GM20431 (cell line): ENCODE measurements at regions not wholly inside any gene's neighbourhood (a gene's known extent, or its start where the extent isn't known, plus 50 kb on each side); places are given as distances from the start of the nearest gene placed in this dataset.

Experiments used
- in situ Hi-C: fragments of 300-500 bp; cut with MseI, MboI; formaldehyde crosslinking; loops from one replicate; pipeline ENCODE4 v1.15.0; 2020; ENCODE audit warnings: low sequenced_read_pairs; ENCODE audit not compliant: unreplicated experiment

DNA sequence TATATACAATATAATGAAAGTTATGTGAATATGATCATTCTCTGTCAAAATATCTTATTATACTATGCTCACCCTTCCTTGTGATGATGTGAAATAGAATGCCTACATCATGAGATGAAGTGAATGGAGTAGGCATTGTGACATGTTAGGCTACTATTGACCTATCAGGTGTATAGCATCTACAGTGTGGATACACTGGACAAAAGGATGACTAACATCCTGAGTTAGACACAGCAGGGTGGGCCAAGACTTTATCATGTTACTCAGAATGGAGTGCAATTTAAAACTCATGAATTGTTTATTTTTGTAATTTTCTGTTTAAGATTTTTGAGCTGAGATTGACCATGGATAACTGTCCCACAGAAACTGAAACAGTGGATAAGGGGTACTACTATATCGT is 53.4 kb upstream of the NAV3 start:
- in situ Hi-C loops: no loop called here

DNA sequence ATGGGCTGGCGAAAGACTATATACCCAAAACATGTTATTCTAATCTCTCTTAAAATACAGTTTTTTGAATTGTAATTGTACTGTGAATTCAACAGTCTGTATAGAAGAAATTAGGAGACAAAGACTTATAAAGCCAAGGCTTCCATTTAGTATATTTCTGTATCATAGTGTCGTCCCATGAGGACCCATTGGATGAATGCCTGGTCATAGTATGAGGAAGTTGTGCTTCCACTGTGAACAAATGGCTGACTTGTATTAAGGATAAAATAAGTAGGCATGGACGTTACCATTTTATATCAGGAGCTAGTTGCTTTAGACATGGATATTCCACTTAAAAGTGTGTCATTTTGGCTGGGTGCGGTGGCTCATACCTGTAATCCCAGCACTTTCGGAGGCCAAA is 55.9 kb upstream of the NAV3 start:
- in situ Hi-C loops: no loop called here

- in situ Hi-C loops: no loop called here
Observed at GRCh38 chr12:77772676-77773298, 57.9 kb upstream of the NAV3 start.

GRCh38 chr12:77768558-77768957 is 62.1 kb upstream of the NAV3 start:
- in situ Hi-C loops: no loop called here

DNA sequence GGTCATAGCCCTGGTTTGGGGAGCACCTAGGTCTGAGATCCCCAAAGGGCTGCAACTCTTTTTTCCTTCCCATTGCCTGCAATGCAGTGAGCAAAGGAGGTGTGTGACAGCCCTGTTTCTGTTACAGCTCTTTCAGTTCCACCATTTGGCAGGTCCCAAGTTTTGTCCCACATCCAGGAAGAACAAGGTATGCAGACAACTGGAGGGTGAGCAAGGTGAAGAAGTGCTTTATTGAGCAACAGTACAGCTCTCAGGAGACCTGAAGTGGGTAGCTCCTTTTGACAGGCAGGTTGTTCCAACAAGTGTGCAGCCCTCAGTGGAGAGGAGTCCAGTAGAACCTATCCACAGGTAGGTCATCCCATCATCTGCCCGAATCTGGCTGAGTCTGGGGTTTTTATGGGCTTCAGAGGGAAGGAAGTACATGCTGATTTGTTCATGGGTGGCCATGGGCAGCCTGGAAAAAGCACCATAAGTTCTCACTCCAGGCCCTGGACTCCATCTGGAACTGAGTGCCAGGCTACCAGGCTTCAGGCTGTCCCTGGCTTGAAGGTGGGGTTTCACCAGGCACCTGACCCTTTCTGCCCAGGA is 62.8 kb upstream of the NAV3 start:
- in situ Hi-C loops: no loop called here

GRCh38 chr12:77767335-77767734 is 63.4 kb upstream of the NAV3 start:
- in situ Hi-C loops: no loop called here

DNA sequence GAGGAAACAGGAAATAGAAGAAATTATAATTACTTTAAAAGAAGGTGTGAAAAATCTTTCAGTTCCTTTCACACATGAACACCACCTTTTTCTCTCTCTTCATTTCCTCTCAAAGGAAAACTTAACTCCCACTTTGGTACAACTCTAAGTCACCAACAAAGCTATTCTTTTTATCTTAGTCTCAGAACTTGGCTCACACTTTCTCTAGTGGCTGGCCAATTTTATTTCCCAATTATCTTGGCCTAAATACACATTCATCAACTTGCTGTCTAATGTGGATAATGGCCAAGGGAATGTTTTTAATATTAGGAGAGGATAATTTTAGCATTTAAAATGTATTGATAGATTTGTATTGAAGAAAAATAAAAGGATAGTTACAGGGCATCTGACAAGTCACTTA is 64.5 kb upstream of the NAV3 start:
- in situ Hi-C loops: no loop called here

DNA sequence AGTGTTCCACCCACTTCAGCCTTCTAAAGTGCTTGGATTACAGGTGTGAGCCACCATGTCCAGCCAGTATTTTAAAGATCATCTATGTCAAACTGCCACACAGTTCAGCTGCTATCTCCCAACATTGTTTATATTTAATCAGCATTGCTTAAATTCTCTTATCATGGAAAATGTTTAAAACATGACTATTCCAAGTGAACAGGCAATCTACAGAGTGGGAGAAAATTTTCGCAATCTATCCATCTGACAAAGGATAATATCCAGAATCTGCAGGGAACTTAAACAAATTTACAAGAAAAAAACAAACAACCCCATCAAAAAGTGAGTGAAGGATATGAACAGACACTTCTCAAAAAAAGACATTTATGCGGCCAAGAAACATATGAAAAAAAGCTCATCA is 69.4 kb upstream of the NAV3 start:
- in situ Hi-C loops: no loop called here

DNA sequence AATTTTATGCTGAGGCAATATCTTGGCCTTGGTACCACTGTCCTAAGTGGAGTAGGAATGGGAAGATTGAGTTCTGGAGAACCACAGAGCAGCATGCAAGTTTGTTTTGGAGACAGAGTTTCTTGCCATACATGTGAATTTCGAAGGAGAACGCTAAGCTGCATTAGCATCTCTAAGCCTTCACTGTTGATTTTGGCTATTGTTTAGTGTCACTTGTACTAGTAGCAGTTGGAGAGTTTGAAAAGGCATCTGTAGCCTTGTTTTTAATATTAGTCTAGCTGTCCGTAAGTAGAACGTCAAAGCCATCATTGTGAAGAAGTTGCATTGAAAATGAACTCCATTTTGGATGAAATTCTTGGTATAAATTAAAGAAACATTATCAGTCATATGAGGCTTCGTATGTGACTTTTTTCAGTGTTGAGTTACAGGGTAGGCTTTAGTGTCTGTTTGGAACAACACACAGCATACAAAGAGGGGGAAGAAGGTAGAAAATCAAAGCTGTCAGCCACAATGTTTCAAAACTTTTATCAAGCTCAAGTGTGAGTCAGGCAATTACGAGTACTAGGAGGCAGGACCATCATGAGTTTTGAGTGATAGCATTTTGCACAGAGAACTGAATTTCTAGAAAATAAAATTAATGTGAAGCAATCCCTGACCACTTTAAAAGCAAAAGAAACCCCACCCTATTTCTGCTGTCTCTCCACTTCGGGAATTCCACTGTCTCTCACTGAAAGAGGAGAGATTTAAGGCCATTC is 70.2 kb upstream of the NAV3 start:
- in situ Hi-C loops: no loop called here

- in situ Hi-C loops: no loop called here
Observed at GRCh38 chr12:77754086-77754485, 76.6 kb upstream of the NAV3 start.

DNA sequence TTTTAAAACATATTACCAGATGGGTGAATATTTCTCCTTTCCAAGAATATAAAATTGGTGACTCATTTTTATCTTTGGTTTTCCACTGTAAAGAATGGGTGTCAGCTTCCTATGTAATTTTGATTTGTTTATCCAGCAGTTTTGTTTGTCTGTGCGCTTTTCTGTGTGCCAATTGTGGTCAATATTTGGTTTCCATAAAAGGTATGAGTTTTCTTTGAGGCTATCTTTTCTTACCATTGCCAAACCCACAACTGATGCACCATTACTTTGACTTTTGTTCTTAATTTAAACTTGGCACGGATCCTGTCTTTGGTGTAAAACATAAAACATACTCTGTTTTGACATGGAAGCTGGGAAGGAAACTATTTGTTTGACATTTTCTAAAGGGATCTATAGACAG is 78.8 kb upstream of the NAV3 start:
- in situ Hi-C loops: no loop called here

GRCh38 chr12:77746096-77746495 is 84.6 kb upstream of the NAV3 start:
- in situ Hi-C loops: no loop called here

GRCh38 chr12:77745624-77746023 is 85.1 kb upstream of the NAV3 start:
- in situ Hi-C loops: no loop called here

DNA sequence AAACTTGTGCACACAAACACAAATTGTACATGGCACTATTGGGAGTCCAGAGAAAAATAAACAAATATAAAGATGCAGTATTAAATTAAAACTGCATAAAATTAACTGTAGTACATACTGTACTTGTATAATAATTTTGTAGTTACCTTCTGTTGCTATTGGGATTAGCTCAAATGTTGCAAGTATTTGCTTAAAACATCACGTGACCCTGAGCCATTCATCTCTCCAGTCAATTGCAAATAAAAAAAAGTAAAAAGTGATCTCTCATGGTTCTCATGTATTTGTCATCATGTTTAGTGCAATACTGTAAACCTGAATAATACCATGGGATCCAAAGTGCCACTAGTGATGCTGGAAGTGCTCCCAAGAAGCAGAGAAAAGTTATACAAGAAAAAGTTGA is 88.1 kb upstream of the NAV3 start:
- in situ Hi-C loops: no loop called here

DNA sequence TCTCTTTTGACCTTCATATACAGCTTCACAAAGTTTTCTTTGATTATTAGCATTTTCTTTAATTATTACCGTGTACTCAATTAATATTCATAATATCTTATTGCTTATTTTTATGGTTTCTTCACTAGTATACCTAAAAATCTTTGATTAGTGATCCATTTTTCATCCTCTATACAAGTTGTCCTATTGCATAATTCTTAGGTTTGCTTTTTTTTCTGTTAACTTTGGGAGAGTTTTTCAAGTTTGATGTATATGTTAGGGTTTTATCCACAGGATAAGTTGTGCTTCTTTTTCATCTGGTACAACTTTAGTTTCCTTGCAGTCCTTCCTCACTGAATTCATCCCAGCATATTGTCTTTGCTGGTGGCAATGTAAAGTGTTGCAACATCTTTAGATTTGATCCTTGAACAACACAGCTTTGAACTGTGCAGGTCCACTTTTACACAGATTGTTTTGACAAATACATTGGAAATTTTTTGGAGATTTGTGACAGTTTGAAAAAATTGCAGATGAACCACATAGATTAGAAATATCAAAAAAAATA is 88.6 kb upstream of the NAV3 start:
- in situ Hi-C loops: no loop called here

DNA sequence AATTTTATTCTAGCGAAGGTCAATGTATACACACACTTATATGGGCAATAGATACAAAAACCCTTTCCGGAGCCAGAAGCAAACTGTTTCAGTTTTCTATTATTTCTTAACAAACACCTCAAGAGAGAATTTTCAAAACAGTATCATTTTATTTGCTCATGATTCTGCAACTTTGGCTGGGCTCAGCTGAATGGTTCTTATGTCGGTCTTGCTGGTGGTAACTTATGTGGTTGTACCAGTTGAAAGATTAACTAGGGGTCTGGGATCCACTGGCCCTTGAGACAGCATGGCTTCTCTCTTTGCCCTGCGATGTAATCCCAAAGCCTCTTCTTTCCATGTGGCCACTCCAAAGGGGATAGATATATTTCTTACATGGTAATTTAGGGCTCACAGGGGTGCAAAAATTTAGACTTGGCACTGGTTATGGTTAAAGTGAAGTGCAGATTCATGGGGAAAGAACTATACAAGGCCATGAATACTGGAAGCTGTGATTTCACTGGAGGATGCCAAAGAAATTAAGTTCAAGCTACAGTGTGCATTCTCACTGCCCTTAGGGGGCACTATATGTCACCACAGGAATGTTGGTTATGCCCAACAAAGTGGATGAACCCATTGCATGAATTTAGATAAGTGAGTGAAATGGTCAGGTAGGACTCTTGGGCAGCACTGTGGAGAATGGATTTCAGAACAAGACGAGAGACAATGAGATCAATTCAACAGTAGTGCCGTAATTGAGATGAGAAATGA is 94.3 kb upstream of the NAV3 start:
- in situ Hi-C loops: no loop called here

DNA sequence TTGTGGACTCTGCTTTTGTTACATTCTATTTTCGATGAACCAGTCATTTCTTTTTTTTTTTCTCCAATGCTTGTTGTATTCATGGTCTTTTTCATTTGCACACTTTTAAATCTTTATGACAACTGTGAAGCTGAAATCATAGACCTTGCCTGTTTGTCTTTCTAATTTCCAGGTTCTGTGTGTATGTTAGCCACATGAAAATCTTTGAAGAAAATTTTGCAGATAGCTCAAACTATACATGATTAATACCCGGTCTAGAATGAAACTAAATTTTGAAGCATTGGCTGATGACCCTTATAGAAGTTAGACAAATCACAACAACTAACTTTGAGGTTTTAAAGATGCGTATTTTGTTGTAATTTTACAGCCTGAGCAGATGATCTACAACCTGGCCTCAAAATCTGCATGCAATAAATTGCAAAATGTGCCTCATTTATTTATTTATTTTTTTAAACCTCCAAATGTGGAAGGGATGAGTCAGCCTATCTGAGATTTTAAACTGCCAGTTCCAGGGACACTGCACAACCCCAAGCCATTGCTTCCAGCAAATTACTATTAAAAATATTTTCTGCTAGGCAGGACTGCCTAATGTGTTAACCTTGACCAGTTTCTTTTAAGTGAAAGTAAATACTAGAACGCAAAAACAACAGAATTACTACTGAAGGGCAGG is 96.3 kb upstream of the NAV3 start:
- in situ Hi-C loops: no loop called here

DNA sequence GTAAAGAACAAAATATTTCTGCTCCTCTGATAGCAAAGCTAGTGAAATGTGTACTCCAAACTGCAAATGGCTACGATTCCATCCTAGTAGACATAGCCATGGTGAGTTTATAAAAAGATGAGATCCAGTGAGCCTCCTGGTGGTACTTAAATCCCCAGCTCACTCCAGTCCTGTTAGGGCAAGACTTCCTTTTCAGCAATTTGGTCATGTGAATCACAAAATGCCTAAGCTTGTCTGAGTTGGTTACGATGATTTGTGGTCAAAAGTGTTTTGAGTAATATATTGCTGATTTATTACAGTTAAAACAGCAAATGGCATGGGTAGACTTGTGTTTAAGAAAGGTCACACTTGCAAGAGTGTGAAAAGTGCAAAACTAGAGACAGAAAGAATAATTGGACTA is 102.7 kb upstream of the NAV3 start:
- in situ Hi-C loops: loop anchor here (10.0 kb wide), 1 partner anchor 197 kb away; no protein-coding TSS in a partner anchor

GRCh38 chr12:77727442-77728001 is 103.2 kb upstream of the NAV3 start:
- in situ Hi-C loops: loop anchor here (10.0 kb wide), 1 partner anchor 197 kb away; no protein-coding TSS in a partner anchor

GRCh38 chr12:77725611-77726010 is 105.1 kb upstream of the NAV3 start:
- in situ Hi-C loops: loop anchor here (10.0 kb wide), 1 partner anchor 199 kb away; no protein-coding TSS in a partner anchor
